HepG2 (cell line): ENCODE measurements at regions not wholly inside any gene's neighbourhood (a gene's known extent, or its start where the extent isn't known, plus 50 kb on each side); places are given as distances from the start of the nearest gene placed in this dataset.

ENCODE experiments used
- ATAC-seq: fragments of 200-7000 bp; cut with Tn5 transposase; 3 replicates; pipeline ENCODE4 v1.9.1; 2020; ENCODE audit warnings: mild to moderate bottlenecking, moderate library complexity
- BruUV-seq: library from RNA; stranded (reverse); fragments of 400-500 nt; replicated peaks from 2 replicates; lab custom pipeline; 2021; lab: Mats Ljungman, UMichigan
- CTCF ChIA-PET: fragments of 300-600 bp; formaldehyde crosslinking; extraction: SDS; loops from one replicate; lab custom pipeline; 2021; ENCODE audit warnings: low total read pairs, inconsistent platforms, low intra/inter-chr PET ratio; lab: Yijun Ruan, JAX
- POLR2A ChIA-PET: fragments of 350-600 bp; sonication (Branson Sonifier 250); formaldehyde crosslinking; loops from one replicate; lab custom pipeline; 2020; ENCODE audit warnings: antibody characterized with exemption, inconsistent platforms; lab: Yijun Ruan, JAX
- DNase-seq: peaks from one replicate; pipeline ENCODE4 v3.0.0-alpha.2; 2015; ENCODE audit warnings: low spot score
- FAIRE-seq: peaks from 3 replicates; lab custom pipeline; 2011; peaks lifted over from hg19 to GRCh38; lab: Jason Lieb, UNC
- H2AFZ ChIP-seq: one replicate; pipeline ENCODE4 v1.6.1; 2011; ENCODE audit warnings: low read length, inconsistent platforms
- H3K27ac ChIP-seq: fragments of 300-600 bp; 3 replicates; pipeline ENCODE4 v1.8.0; 2011; ENCODE audit warnings: mixed run types, mild to moderate bottlenecking, mixed read lengths, low read length, inconsistent platforms; ENCODE audit not compliant: insufficient read depth; ENCODE audit errors: extremely low read length
- H3K27me3 ChIP-seq, 2 experiments: fragments of 200-600 bp in 1 of 2; 2 replicates in 1 of 2; 3 replicates in 1 of 2; pipeline versions ENCODE4 v1.6.0 to v1.8.0; 2011; ENCODE audit warnings: low read length in 2 of 2, mild to moderate bottlenecking in 2 of 2, moderate library complexity in 2 of 2, inconsistent platforms in 1 of 2; ENCODE audit not compliant: insufficient read depth in 2 of 2, control insufficient read depth in 1 of 2
- H3K36me3 ChIP-seq, 2 experiments: fragments of 200-600 bp in 1 of 2; replicated peaks in 1 of 2; 2 replicates in 1 of 2; 3 replicates in 1 of 2; pipeline versions ENCODE4 v1.5.1 to v1.8.0; 2011; ENCODE audit warnings: low read length in 2 of 2, inconsistent platforms in 1 of 2; ENCODE audit not compliant: insufficient read depth in 2 of 2, control insufficient read depth in 1 of 2
- H3K4me1 ChIP-seq: 2 replicates; pipeline ENCODE4 v1.5.1; 2012; ENCODE audit warnings: low read length, inconsistent platforms; ENCODE audit not compliant: insufficient read depth
- H3K4me2 ChIP-seq: 2 replicates; pipeline ENCODE4 v1.6.0; 2011; ENCODE audit warnings: low read depth, low read length, inconsistent platforms
- H3K4me3 ChIP-seq, 3 experiments: fragments of 200-600 bp in 1 of 3; sonication (generic), shearing (Covaris generic) in 1 of 3; replicated peaks in 1 of 3; 2 replicates each; pipeline ENCODE4 v1.5.1; 2011 to 2016; ENCODE audit warnings: low read length in 3 of 3, inconsistent platforms in 2 of 3, low read depth in 2 of 3, mild to moderate bottlenecking in 2 of 3, control low read depth in 1 of 3, mixed read lengths in 1 of 3; ENCODE audit not compliant: insufficient read depth in 1 of 3
- H3K79me2 ChIP-seq: one replicate; pipeline ENCODE4 v1.6.1; 2011; ENCODE audit warnings: low read length, inconsistent platforms; ENCODE audit not compliant: insufficient read depth
- H3K9ac ChIP-seq: 2 replicates; pipeline ENCODE4 v1.6.0; 2011; ENCODE audit warnings: mild to moderate bottlenecking, low read depth, low read length, inconsistent platforms; ENCODE audit not compliant: insufficient read depth
- H3K9me3 ChIP-seq: 2 replicates; pipeline ENCODE4 v1.5.1; 2012; ENCODE audit warnings: mild to moderate bottlenecking, low read length
- H4K20me1 ChIP-seq: 2 replicates; pipeline ENCODE4 v1.6.0; 2011; ENCODE audit warnings: inconsistent platforms, mild to moderate bottlenecking, low read length, moderate library complexity; ENCODE audit not compliant: insufficient read depth
- GABPB1 ChIP-seq: IDR thresholded peaks from 2 replicates; pipeline ENCODE4 v1.6.1; 2016; ENCODE audit warnings: mild to moderate bottlenecking, missing genetic modification reagents, moderate library complexity, missing compliant biosample characterization
- MZF1 ChIP-seq: sonication (generic); formaldehyde crosslinking; IDR thresholded peaks from 2 replicates; pipeline ENCODE4 v1.8.1; 2023; ENCODE audit warnings: mild to moderate bottlenecking, missing genetic modification reagents, borderline replicate concordance
- PAF1 ChIP-seq: IDR thresholded peaks from 2 replicates; pipeline ENCODE4 v1.6.1; 2016; ENCODE audit warnings: missing genetic modification reagents, missing compliant biosample characterization
- TBL1XR1 ChIP-seq: fragments of 150-350 bp; IDR thresholded peaks from 2 replicates; pipeline ENCODE4 v1.6.1; 2014; ENCODE audit warnings: borderline replicate concordance, low read length; ENCODE audit not compliant: partially characterized antibody
- ZNF44 ChIP-seq: sonication (generic); formaldehyde crosslinking; IDR thresholded peaks from 2 replicates; pipeline ENCODE4 v1.5.1; 2020; ENCODE audit warnings: mild to moderate bottlenecking, missing genetic modification reagents
- ZNF547 ChIP-seq: sonication (generic); formaldehyde crosslinking; IDR thresholded peaks from 2 replicates; pipeline ENCODE4 v1.5.1; 2020; ENCODE audit warnings: mild to moderate bottlenecking, missing genetic modification reagents
- WGBS: methylation state at CpG from one replicate; pipeline ENCODE4 v1.1.6; 2017; ENCODE audit warnings: low lambda C conversion rate; 5-methylcytosine and 5-hydroxymethylcytosine counted together
- in situ Hi-C: cut with HindIII; loops from 2 replicates; pipeline ENCODE4 v1.10.0; 2017; ENCODE audit warnings: low pct_unique_long_range_greater_than_20kb; ENCODE audit not compliant: extremely low pct_ligation_motif_present
- intact Hi-C: fragments of 100-400 bp; cut with micrococcal nuclease; formaldehyde crosslinking; loops from one replicate; pipeline ENCODE4 v1.10.0; 2022; ENCODE audit not compliant: unreplicated experiment
- TF ChIP-seq, protein P1 (sequence below): sonication (generic); formaldehyde crosslinking; IDR thresholded peaks from 2 replicates; pipeline ENCODE4 v1.4.0; 2020; ENCODE audit warnings: mild to moderate bottlenecking, missing genetic modification reagents
- TF ChIP-seq, protein P2 (sequence below): fragments of 450-650 bp; IDR thresholded peaks from 2 replicates; pipeline ENCODE4 v1.6.1; 2017
- TF ChIP-seq, protein P3 (sequence below): sonication (generic); formaldehyde crosslinking; IDR thresholded peaks from 2 replicates; pipeline ENCODE4 v1.8.1; 2023; ENCODE audit warnings: mild to moderate bottlenecking, moderate library complexity, missing genetic modification reagents
- TF ChIP-seq, protein P4 (sequence below): sonication (generic); formaldehyde crosslinking; IDR thresholded peaks from 2 replicates; pipeline ENCODE4; 2020; ENCODE audit warnings: missing genetic modification reagents, mild to moderate bottlenecking, borderline replicate concordance

DNA sequence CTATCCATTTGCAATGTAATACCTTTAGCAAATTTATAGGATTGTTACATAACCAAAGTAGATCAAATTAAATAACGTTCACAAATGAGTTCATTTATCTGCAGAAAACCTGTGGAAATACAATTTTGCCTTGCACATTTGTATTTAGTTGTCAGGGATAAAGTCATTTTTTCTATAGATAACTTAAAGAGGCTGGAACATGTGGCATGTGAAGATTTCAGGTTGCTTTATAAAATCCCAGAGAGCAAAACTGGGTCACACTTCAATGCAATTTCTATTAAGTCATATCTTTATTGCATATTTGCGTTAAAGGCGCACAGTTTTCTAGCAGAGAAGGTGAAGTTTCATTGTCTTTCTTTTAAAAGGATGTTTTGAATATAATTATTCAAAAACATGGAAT is 342.4 kb downstream of the USP25 start:
- CTCF ChIA-PET: no interaction called here
- Histone ChIP-seq H3K27me3 (no peaks in the 10 kb centered on the region), H3K9me3 (no peaks in the 10 kb centered on the region), H4K20me1 (no peaks in the 10 kb centered on the region), H2AFZ (no peak overlapping the region), H3K4me2 (no peak overlapping the region), H3K27ac (no peak overlapping the region), H3K79me2 (no peaks in the 10 kb centered on the region), H3K36me3 (no peaks in the 10 kb centered on the region), H3K4me3 (no peak overlapping the region), H3K4me1 (no peaks in the 10 kb centered on the region), H3K9ac (no peak overlapping the region)
- BruUV-seq: no TSS peak
- POLR2A ChIA-PET: no interaction called here
- FAIRE-seq (no peak), ATAC-seq (no peak), DNase-seq (no peak)
- in situ Hi-C loops (no loop called here), intact Hi-C loops (no loop called here)
- TF ChIP-seq, protein P1, sequence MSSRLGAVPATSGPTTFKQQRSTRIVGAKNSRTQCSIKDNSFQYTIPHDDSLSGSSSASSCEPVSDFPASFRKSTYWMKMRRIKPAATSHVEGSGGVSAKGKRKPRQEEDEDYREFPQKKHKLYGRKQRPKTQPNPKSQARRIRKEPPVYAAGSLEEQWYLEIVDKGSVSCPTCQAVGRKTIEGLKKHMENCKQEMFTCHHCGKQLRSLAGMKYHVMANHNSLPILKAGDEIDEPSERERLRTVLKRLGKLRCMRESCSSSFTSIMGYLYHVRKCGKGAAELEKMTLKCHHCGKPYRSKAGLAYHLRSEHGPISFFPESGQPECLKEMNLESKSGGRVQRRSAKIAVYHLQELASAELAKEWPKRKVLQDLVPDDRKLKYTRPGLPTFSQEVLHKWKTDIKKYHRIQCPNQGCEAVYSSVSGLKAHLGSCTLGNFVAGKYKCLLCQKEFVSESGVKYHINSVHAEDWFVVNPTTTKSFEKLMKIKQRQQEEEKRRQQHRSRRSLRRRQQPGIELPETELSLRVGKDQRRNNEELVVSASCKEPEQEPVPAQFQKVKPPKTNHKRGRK (CRISPR knock-in tag): no peak
- TF ChIP-seq TBL1XR1 (no peak), GABPB1 (no peak), ZNF44 (CRISPR knock-in tag) (no peak), PAF1 (CRISPR knock-in tag) (no peak)
- TF ChIP-seq, protein P2, sequence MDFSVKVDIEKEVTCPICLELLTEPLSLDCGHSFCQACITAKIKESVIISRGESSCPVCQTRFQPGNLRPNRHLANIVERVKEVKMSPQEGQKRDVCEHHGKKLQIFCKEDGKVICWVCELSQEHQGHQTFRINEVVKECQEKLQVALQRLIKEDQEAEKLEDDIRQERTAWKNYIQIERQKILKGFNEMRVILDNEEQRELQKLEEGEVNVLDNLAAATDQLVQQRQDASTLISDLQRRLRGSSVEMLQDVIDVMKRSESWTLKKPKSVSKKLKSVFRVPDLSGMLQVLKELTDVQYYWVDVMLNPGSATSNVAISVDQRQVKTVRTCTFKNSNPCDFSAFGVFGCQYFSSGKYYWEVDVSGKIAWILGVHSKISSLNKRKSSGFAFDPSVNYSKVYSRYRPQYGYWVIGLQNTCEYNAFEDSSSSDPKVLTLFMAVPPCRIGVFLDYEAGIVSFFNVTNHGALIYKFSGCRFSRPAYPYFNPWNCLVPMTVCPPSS: no peak
- WGBS: 44% methylated on average over 3 of the region's 3 CpGs

DNA sequence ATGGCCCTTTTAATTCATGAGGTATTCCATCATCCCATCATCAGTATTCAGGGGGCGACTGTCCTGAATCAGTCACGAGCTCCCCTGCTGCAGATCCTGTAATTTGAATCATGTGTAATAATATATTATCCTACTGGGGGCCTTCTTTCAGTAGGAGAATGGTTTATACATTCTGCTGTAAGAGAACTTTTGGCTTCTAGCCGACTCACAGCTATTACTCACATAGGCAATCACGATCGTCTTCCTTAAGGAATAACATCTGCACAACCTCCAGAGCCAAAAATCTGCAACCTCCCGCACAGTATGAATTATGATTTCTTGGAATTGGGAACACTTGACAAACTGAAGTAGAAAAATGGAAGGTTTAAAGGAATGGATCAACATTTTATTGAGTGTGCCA is 343.0 kb downstream of the USP25 start:
- FAIRE-seq: no peak
- in situ Hi-C loops: no loop called here
- TF ChIP-seq, protein P3, sequence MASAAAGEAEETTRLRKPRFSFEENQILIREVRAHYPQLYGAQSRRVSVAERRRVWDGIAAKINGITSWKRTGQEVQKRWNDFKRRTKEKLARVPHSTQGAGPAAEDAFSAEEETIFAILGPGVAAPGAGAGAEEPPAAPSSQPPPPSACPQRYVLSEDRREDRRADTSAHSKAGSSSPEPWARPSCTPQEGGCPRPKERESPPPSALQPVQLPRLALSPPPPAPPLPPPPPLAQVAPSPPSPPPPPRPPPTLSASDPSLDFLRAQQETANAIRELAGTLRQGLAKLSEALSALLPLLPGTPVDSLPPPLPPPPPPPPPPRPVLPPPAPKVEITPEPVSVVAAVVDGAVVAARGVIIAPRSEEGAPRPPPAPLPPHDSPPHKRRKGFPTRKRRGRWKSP (CRISPR knock-in tag): no peak
- TF ChIP-seq, protein P2: no peak
- TF ChIP-seq, protein P4, sequence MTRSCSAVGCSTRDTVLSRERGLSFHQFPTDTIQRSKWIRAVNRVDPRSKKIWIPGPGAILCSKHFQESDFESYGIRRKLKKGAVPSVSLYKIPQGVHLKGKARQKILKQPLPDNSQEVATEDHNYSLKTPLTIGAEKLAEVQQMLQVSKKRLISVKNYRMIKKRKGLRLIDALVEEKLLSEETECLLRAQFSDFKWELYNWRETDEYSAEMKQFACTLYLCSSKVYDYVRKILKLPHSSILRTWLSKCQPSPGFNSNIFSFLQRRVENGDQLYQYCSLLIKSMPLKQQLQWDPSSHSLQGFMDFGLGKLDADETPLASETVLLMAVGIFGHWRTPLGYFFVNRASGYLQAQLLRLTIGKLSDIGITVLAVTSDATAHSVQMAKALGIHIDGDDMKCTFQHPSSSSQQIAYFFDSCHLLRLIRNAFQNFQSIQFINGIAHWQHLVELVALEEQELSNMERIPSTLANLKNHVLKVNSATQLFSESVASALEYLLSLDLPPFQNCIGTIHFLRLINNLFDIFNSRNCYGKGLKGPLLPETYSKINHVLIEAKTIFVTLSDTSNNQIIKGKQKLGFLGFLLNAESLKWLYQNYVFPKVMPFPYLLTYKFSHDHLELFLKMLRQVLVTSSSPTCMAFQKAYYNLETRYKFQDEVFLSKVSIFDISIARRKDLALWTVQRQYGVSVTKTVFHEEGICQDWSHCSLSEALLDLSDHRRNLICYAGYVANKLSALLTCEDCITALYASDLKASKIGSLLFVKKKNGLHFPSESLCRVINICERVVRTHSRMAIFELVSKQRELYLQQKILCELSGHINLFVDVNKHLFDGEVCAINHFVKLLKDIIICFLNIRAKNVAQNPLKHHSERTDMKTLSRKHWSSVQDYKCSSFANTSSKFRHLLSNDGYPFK (CRISPR knock-in tag): no peak
- TF ChIP-seq ZNF547 (CRISPR knock-in tag) (no peak), MZF1 (CRISPR knock-in tag) (no peak)

More for the DNA sequence above, 343.0 kb downstream of the USP25 start:
- H4K20me1 ChIP-seq: no peaks in the 10 kb centered on the region
- no peaks in the 10 kb centered on the region for H3K4me1 ChIP-seq
- CTCF ChIA-PET: no interaction called here
- ATAC-seq (no peak), DNase-seq (no peak)
- no peaks in the 10 kb centered on the region for H3K9me3 ChIP-seq
- intact Hi-C loops: no loop called here
- POLR2A ChIA-PET: no interaction called here
- no peak overlapping the region for H3K27ac ChIP-seq
- no peak overlapping the region for H3K4me3 ChIP-seq
- no peak overlapping the region for H2AFZ ChIP-seq
- H3K4me2 ChIP-seq: no peak overlapping the region
- H3K79me2 ChIP-seq: no peaks in the 10 kb centered on the region
- no peaks in the 10 kb centered on the region for H3K36me3 ChIP-seq
- no TSS peak for BruUV-seq
- no peaks in the 10 kb centered on the region for H3K27me3 ChIP-seq
- no peak overlapping the region for H3K9ac ChIP-seq
- WGBS: 2% methylated on average over 6 of the region's 6 CpGs
